ENCODE measurements at regions not wholly inside any gene's neighbourhood (a gene's known extent, or its start where the extent isn't known, plus 50 kb on each side); places are given as distances from the start of the nearest gene placed in this dataset.
"Not testable (repeated sequence)": the region's sequence is repeated elsewhere in the genome, so short reads cannot be mapped to it uniquely, and the experiment has no call there.

- no peak for DNase-seq
These were observed 122.9 kb upstream of the MYO3A start for GRCh38 chr10:25811052-25811685.

DNA sequence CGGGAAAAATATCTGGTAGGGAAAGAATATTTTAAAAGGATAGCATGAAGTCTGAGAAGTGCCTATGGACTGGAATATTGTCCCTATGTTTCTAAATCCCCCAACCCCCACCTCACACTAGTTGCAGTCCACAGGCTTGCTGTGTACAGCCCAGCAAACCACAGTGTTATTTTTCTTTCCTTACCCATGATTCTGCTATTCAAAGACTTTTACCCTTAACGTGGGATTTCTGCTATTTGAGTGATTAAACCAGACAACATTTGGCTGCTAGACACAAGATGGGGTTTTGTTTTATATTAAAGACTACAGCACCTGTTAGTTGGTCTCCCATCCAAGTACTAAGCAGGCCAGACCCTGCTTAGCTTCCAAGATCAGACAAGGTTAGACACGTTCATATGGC, 120.5 kb upstream of the MYO3A start:
- no peak for DNase-seq

DNA sequence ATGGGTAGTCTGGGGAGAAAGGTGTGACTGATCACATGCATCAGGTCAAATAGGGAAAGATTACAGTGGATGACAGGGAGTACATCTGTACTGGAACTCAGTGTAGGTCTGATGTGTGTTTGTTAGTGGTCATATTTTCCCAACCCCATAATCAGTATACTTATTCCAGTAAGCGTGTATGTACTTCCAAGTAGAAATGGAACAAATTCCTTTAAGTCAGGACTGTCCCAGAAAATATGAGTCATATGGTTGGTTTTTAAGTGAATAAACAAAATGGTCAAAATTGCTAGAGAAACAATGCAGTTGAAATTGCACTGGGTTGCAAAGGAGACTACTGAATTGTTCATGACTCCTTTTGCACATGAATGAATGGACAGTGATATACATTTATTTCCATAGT, 118.8 kb upstream of the MYO3A start:
- no peak for DNase-seq

GRCh38 chr10:25815999-25816768, 117.8 kb upstream of the MYO3A start:
- no peak for DNase-seq

DNA sequence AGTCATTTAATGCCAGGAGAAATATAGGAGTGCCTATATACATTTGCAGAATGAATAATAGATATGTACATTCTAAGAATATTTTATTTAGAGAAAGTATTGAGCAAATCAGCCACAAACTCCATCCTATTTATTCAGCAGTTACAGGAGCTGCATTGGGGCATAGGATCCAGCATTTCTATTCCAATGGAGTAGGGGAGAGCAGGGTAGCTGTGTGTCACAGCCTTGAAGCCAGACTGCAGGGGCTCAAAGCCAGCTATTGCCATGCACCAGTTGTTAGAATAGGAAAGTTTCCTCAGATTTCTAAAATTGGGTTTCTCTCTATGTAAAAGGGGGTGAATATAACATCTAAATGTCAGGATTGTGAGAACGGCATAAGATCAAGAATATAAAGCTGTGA, 116.8 kb upstream of the MYO3A start:
- no peak for DNase-seq

DNA sequence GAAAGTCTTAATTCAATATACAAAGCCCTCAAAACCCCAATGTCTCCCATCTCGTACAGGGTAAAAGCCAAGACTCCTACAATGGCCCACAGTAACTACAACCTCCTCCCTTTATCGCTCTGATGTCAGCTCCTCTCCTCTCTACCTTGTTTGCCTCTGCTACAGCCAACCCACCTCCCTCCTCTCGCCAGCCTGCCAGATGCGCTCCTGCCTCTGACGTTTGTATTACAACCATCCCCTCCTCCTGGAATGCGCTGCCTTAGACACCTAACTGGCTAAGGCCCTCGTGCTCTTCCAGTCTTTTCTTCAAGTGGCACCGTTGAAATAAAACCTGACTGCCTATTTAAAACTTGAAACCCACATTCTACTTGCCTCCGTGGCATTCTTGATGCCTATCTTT, 115.3 kb upstream of the MYO3A start:
- no peak for DNase-seq

DNA sequence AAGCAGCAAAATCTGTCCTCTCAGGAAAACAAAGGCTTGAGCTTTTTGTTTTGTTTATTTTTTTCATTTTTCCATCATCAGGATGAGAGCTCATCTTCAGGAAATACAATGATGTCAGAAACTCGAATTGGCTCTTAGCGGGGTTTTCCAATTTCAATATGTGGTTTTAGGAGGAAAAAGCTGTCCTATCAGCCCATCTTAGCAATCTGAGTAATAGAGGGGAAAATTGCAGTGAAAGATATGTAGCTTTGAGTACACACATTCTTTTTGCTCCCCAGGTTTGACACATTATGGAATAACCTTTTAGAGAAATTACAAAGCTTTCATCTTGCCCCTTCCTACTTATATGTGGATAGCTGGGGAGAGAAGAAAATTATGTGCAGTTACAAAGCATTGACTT, 113.6 kb upstream of the MYO3A start:
- no peak for DNase-seq

GRCh38 chr10:25820874-25821273, 113.2 kb upstream of the MYO3A start:
- no peak for DNase-seq

DNA sequence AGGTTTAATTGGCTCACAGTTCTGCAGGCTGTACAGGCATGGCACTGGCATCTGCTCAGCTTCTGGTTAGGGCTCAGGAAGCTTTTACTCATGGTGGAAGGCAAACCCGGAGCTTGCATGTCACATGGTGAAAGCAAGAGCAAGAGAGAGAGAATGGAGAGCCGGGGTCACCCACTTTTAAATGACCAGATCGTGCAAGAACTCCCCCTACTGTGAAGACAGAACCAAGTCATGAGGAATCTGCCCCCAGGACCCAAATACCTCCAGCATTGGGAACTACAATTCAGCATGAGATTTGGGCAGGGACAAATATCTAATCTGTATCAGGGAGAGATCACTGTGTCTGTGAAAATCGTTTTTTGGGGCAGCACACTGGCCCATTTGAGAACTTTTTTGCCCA, 110.0 kb upstream of the MYO3A start:
- DNase-seq = no peak

DNA sequence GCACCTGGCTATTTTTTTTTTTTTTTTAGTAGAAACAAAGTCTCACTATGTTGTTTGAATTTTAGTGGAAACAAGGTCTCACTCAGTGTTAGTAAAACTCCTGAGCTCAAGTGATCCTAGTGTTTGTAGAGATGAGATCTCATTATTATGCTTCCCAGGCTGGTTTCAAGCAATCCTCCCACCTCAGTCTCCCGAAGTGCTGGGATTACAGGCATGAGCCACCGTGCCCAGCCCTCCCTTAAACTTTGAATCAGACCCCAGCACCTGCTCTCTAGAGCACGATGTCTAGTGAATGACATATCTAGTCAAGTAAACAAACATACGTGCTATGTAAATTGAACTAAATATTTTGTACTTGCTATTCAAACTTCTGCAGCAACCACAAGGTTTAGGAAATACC, 105.6 kb upstream of the MYO3A start:
- DNase-seq = no peak

GRCh38 chr10:25831080-25831479, 102.9 kb upstream of the MYO3A start:
- no peak for DNase-seq

DNA sequence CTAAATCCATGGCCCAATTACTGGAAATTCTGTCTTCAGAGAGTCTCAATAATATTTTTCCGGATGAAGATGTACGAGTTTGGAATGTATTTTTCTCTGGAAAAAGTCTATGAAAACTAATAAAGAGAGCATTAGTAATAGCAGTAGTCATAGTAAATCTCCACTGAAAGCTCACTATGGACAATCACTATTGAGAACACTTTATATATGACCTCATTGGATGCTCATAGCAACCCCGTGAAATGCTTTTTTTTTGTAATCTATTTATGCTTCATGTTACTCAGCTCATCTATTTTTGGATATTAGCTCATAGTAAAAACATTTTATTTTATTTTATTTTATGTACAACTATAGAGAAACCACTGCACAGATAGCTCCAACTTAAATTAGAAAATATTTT, 94.3 kb upstream of the MYO3A start:
- DNase-seq = no peak

- not testable (repeated sequence) for DNase-seq
These were observed 93.2 kb upstream of the MYO3A start for GRCh38 chr10:25840875-25841274.

DNA sequence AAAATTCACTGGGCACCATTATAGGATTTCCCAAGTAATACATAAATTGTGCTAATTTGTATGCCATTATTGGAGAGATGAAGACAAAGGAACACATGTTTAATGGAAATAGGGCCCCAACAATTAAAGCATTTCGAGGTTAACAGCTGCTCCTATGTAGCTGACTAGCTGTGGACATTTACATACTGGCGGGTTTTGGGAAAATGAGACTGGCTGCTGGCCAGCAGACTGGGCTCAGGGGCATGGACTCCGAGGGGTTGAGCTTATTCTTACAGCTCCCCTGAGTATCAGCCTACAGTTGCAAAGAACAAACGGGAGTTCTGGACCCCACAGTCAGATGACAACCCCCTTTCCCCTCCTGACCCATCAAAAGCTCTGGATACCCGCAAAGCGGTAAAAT, 91.9 kb upstream of the MYO3A start:
- no peak for DNase-seq

GRCh38 chr10:25843551-25844170, 90.4 kb upstream of the MYO3A start:
- no peak for DNase-seq

DNA sequence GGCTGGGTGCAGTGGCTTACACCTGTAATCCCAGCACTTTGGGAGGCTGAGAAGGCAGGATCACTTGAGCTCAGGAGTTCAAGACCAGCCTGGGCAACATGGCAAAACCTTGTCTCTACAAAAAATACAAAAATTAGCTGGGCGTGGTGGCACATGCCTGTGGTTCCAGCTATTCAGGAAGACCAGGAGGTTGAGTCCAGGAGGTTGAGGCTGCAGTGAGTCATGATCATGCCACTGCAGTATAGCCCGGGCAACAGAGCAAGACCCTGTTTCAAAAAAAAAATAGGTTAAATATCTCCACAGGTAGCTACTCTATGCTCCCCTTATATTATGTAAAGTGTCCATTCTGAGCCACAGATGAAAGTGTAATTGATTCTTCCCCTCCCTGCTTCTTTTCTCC, 89.3 kb upstream of the MYO3A start:
- not testable (repeated sequence) for DNase-seq

- no peak for DNase-seq
These were observed 84.8 kb upstream of the MYO3A start for GRCh38 chr10:25849268-25849667.

GRCh38 chr10:25849988-25850387, 84.0 kb upstream of the MYO3A start:
- DNase-seq = no peak

GRCh38 chr10:25851548-25851947, 82.5 kb upstream of the MYO3A start:
- DNase-seq = no peak

- DNase-seq = no peak
These were observed 81.6 kb upstream of the MYO3A start for GRCh38 chr10:25852364-25852941.

GRCh38 chr10:25858076-25858475, 76.0 kb upstream of the MYO3A start:
- no peak for DNase-seq

DNA sequence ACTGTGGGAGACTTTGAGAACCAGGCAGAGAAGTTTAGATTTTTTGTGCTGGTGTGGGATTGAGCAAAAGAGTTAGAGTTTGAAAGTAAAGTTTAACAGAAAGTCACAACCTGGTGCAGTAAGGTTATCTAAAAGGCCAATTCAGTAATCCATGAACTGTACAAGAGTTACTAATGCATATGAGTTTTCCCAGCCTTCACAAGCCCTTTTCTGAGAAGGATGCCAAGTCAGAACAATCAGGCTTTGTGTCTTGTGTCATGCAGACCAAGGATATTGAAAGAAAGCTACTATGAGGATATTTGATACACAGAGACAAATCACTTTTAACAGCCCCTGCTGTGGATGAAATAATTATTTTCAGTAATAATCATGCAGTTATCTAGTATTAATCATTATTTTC, 68.8 kb upstream of the MYO3A start:
- DNase-seq = no peak

DNA sequence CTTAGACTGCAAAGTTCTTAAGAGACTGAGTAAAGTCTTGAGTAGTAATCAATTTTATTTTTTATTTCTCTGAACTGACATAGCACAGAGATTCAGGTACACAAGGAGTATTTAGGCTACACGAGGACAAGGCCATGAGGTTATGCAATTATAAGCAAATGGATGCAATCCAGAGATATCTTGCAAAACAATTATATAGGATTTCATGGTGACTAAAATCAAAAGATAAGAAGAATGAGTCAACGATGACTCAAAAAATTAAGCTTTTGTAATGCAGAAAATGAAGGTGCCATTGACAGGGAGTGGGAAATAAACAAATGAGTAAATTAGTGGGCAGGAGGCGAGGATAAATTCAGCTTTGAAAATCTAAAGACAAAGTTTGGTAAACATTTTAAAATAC, 66.7 kb upstream of the MYO3A start:
- no peak for DNase-seq

GRCh38 chr10:25869067-25869591, 64.9 kb upstream of the MYO3A start:
- no peak for DNase-seq

Measured in DMS79 (cell line).